A673 (cell line): ENCODE measurements at regions not wholly inside any gene's neighbourhood (a gene's known extent, or its start where the extent isn't known, plus 50 kb on each side); places are given as distances from the start of the nearest gene placed in this dataset.
"Not testable (repeated sequence)": the region's sequence is repeated elsewhere in the genome, so short reads cannot be mapped to it uniquely, and the experiment has no call there.

Experiments
- EZH2 ChIP-seq: fragments of 200-600 bp; sonication (generic); IDR thresholded peaks from 2 replicates; pipeline ENCODE4 v1.6.1; 2017; ENCODE audit warnings: borderline replicate concordance, low read depth, mild to moderate bottlenecking, mixed read lengths, antibody characterized with exemption, low read length; ENCODE audit not compliant: poor library complexity, severe bottlenecking
- TF ChIP-seq, protein P1 (sequence below): fragments of 300-800, 200-600 bp; sonication (generic); conservative IDR thresholded peaks from 2 replicates; pipeline ENCODE4 v1.5.1; 2017; ENCODE audit warnings: low read depth, mild to moderate bottlenecking, antibody characterized with exemption, low read length, moderate library complexity, mixed read lengths

DNA sequence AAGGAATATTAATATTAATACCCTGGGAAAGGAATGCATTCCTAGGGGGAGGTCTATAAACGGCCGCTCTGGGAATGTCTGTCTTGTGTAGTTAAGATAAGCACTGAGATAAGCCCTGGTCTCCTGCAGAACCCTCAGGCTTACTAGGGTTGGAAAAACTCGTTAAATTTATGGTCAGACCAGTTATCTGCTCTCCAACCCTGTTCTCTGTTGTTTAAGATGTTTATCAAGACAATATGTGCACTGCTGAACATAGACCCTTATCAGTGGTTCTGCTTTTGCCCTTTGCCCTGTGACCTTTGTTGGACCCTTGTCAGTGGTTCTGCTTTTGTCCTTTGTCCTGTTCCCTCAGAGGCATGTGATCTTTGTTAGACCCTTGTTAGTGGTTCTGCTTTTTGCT is 1276.7 kb upstream of the ALCAM start:
- TF ChIP-seq, protein P1, sequence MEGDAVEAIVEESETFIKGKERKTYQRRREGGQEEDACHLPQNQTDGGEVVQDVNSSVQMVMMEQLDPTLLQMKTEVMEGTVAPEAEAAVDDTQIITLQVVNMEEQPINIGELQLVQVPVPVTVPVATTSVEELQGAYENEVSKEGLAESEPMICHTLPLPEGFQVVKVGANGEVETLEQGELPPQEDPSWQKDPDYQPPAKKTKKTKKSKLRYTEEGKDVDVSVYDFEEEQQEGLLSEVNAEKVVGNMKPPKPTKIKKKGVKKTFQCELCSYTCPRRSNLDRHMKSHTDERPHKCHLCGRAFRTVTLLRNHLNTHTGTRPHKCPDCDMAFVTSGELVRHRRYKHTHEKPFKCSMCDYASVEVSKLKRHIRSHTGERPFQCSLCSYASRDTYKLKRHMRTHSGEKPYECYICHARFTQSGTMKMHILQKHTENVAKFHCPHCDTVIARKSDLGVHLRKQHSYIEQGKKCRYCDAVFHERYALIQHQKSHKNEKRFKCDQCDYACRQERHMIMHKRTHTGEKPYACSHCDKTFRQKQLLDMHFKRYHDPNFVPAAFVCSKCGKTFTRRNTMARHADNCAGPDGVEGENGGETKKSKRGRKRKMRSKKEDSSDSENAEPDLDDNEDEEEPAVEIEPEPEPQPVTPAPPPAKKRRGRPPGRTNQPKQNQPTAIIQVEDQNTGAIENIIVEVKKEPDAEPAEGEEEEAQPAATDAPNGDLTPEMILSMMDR: not testable (repeated sequence)
- TF ChIP-seq EZH2: not testable (repeated sequence)
